H1 (cell line): ENCODE measurements at regions not wholly inside any gene's neighbourhood (a gene's known extent, or its start where the extent isn't known, plus 50 kb on each side); places are given as distances from the start of the nearest gene placed in this dataset.

ENCODE experiments used
- TAF7 ChIP-seq: optimal IDR thresholded peaks from 2 replicates; pipeline ENCODE3; 2011; ENCODE audit warnings: low read depth, mild to moderate bottlenecking, inconsistent platforms, low read length, moderate library complexity, borderline replicate concordance

DNA sequence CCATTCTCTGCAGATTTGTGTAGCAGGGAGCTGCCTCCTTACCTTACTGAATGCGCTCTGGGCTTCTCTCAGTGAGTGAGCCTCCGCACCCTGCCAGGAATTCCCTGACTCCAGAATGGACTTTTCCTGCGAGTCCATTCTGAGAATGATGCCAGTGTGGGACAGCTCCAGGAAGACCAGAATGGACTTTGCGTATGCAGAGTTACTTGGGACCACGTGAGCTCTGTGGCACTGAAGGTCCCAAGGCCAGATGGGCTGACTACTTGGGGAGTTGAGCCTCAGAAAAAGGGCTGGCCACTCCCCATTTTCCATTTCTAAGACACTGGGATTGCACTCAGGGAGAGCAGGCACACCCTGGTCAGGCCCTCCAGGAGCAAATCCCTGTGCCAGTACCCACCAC lies 324.7 kb upstream of the ZMIZ1 start (continued):
- no peak for TF ChIP-seq TAF7
